Esophagus squamous epithelium (tissue), 5 donors: ENCODE measurements at regions not wholly inside any gene's neighbourhood (a gene's known extent, or its start where the extent isn't known, plus 50 kb on each side); places are given as distances from the start of the nearest gene placed in this dataset.
"Not testable (repeated sequence)": the region's sequence is repeated elsewhere in the genome, so short reads cannot be mapped to it uniquely, and the experiment has no call there.

Experiments
- DNase-seq: peaks from one replicate; lab custom pipeline; 2025; lab: John Stamatoyannopoulos, UW
- H3K27ac ChIP-seq, 4 donors: fragments of 200-600 bp; sonication (generic); one replicate each; pipeline ENCODE4 v1.5.1; 2016 to 2019; ENCODE audit warnings: mild to moderate bottlenecking in 1 of 4
- H3K27me3 ChIP-seq, 4 donors: fragments of 200-600 bp; sonication (generic); 1 replicate in 3 of 4; 2 replicates in 1 of 4; pipeline versions ENCODE4 v1.5.1 to v1.6.0; 2017 to 2021; ENCODE audit warnings: antibody characterized with exemption in 1 of 4
- H3K36me3 ChIP-seq, 3 donors: fragments of 200-600 bp; sonication (generic); one replicate each; pipeline ENCODE4 v1.5.1; 2016 to 2019
- H3K4me1 ChIP-seq, 3 donors: fragments of 200-600 bp; sonication (generic); one replicate each; pipeline ENCODE4 v1.5.1; 2017 to 2019
- H3K4me3 ChIP-seq, 4 donors: fragments of 200-600 bp; sonication (generic); 1 replicate in 3 of 4; 2 replicates in 1 of 4; pipeline ENCODE4 v1.5.1; 2016 to 2019; ENCODE audit warnings: mild to moderate bottlenecking in 2 of 4, moderate library complexity in 1 of 4
- H3K9me3 ChIP-seq, 3 donors: fragments of 200-600 bp; sonication (generic); one replicate each; pipeline ENCODE4 v1.5.1; 2016 to 2019
- CTCF ChIP-seq, 6 experiments: fragments of 450-650 bp in 4 of 6; fragments of 200-600 bp in 2 of 6; sonication (generic) in 2 of 6; IDR thresholded peaks; one replicate each; pipeline ENCODE4 v1.5.1; 2016 to 2019; ENCODE audit warnings: antibody characterized with exemption in 6 of 6, mild to moderate bottlenecking in 4 of 6, moderate library complexity in 4 of 6
- POLR2A ChIP-seq, 4 donors: fragments of 450-650 bp; IDR thresholded peaks; one replicate each; pipeline ENCODE4 v1.6.1; 2017; ENCODE audit warnings: antibody characterized with exemption in 4 of 4, mild to moderate bottlenecking in 4 of 4, moderate library complexity in 3 of 4
- WGBS, 2 donors: methylation state at CpG; one replicate each; pipeline ENCODE4 v1.1.5; 2018; 5-methylcytosine and 5-hydroxymethylcytosine counted together
- intact Hi-C: fragments of 100-400 bp; cut with DNase I; formaldehyde crosslinking; loops from one replicate; pipeline ENCODE4 v1.15.0; 2022
- donor health status: DM: yes; HTN: yes; CAD: no.

- Histone ChIP-seq H3K4me1 (no peaks in the 10 kb centered on the region), H3K9me3 (no peaks in the 10 kb centered on the region), H3K27me3 (no peaks in the 10 kb centered on the region), H3K27ac (no peak overlapping the region), H3K36me3 (no peaks in the 10 kb centered on the region), H3K4me3 (no peak overlapping the region)
- TF ChIP-seq POLR2A (IDR thresholded peaks at IDR 0.05) = no peak
- no peak for TF ChIP-seq CTCF (IDR thresholded peaks at IDR 0.05)
- DNase-seq = no peak
- 29 to 41% methylated on average over 3 of the region's 3 CpGs for WGBS, 2 donors
- intact Hi-C loops = no loop called here
Observed at GRCh38 chr2:228927028-228928010, 343.8 kb downstream of the PID1 start.

DNA sequence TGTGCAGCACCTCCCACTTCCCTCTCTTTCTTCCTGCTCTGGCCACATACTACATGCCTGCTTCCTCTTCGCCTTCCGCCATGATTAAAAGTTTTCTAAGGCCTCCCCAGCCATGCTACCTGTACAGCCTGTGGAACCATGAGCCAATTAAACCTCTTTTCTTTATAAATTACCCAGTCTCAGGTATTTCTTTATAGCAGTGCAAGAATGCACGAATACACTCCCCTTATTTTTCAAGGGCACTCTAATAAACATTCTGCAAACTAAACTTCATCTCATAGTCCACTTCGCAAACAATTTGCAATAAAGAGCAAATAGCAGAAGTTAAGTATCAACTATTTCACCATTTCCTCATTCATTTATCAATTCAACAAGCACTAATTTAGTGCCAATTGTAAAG, 351.3 kb downstream of the PID1 start:
- Histone ChIP-seq H3K9me3 (no peaks in the 10 kb centered on the region), H3K4me1 (no peaks in the 10 kb centered on the region), H3K27ac (no peak overlapping the region), H3K4me3 (no peak overlapping the region), H3K36me3 (no peaks in the 10 kb centered on the region), H3K27me3 (no peaks in the 10 kb centered on the region)
- no peak for DNase-seq
- no peak for TF ChIP-seq CTCF (IDR thresholded peaks at IDR 0.05)
- TF ChIP-seq POLR2A (IDR thresholded peaks at IDR 0.05) = no peak
- WGBS, 2 donors = 83 to 85% methylated on average over 4 of the region's 4 CpGs
- intact Hi-C loops = no loop called here

DNA sequence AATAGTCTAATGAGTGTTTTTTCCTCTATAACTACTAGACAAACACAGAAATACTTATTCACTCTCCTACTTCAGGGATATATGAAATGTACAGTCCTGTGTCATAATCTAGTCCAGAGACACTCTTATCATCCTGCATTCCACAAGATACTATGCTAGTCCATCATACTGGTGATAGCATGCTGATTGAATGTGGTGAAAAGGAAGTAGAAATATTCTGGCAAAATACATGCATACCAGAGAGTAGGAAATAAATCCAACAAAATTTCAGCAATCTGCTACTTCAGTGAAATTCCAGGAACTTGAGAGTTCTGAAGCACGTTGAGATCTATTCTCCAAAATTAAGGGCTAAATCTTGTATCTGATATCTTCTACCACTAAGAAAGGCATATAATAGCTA, 353.9 kb downstream of the PID1 start:
- Histone ChIP-seq H3K9me3 (no peaks in the 10 kb centered on the region), H3K4me1 (no peaks in the 10 kb centered on the region), H3K36me3 (no peaks in the 10 kb centered on the region), H3K27me3 (no peaks in the 10 kb centered on the region), H3K4me3 (no peak overlapping the region), H3K27ac (no peak overlapping the region)
- 38 to 54% methylated on average over 1 of the region's 1 CpG for WGBS, 2 donors
- intact Hi-C loops = no loop called here
- DNase-seq = no peak
- TF ChIP-seq POLR2A (IDR thresholded peaks at IDR 0.05) (no peak), CTCF (IDR thresholded peaks at IDR 0.05) (no peak)

GRCh38 chr2:228916416-228917090, 354.5 kb downstream of the PID1 start:
- H3K36me3 ChIP-seq = no peaks in the 10 kb centered on the region
- no peak overlapping the region for H3K27ac ChIP-seq
- no peaks in the 10 kb centered on the region for H3K4me1 ChIP-seq
- intact Hi-C loops = no loop called here
- 66 to 77% methylated on average over 4 of the region's 4 CpGs for WGBS, 2 donors
- no peaks in the 10 kb centered on the region for H3K9me3 ChIP-seq
- TF ChIP-seq CTCF (IDR thresholded peaks at IDR 0.05) (no peak), POLR2A (IDR thresholded peaks at IDR 0.05) (no peak)
- no peaks in the 10 kb centered on the region for H3K27me3 ChIP-seq
- no peak overlapping the region for H3K4me3 ChIP-seq
- no peak for DNase-seq

DNA sequence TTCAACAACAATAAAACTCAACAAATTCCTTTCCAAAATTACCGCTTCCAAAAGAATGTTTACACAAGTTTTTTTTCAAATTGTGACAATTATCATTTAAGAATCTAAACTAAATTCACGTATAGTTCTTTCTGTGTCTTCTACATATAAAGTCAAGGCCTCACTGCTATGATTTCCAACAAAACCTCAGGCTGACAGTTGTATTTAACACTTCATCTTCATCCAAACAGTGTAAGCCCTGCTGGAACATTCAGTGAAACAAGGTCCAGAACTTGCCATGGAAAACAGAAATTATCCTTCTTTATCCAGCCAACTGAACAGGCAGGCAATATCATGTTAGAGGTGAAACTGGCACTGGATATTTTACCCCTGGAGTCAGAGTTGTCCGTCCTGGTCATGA, 357.9 kb downstream of the PID1 start:
- TF ChIP-seq CTCF (IDR thresholded peaks at IDR 0.05) (no peak), POLR2A (IDR thresholded peaks at IDR 0.05) (no peak)
- H3K36me3 ChIP-seq = no peaks in the 10 kb centered on the region
- no peak overlapping the region for H3K4me3 ChIP-seq
- 57 to 62% methylated on average over 3 of the region's 3 CpGs for WGBS, 2 donors
- H3K27ac ChIP-seq = no peak overlapping the region
- H3K9me3 ChIP-seq = no peaks in the 10 kb centered on the region
- no peaks in the 10 kb centered on the region for H3K27me3 ChIP-seq
- H3K4me1 ChIP-seq = no peaks in the 10 kb centered on the region
- intact Hi-C loops = no loop called here
- DNase-seq = no peak

- DNase-seq, H3K4me1 ChIP-seq, H3K9me3 ChIP-seq, H3K36me3 ChIP-seq, intact Hi-C loops, H3K27ac ChIP-seq, H3K4me3 ChIP-seq, H3K27me3 ChIP-seq: not testable (repeated sequence)
- 75 to 77% methylated on average over 1 of the region's 1 CpG for WGBS, 2 donors
Observed at GRCh38 chr2:228910872-228911271, 360.2 kb downstream of the PID1 start.
